ENCODE measurements at regions not wholly inside any gene's neighbourhood (a gene's known extent, or its start where the extent isn't known, plus 50 kb on each side); places are given as distances from the start of the nearest gene placed in this dataset.

DNA sequence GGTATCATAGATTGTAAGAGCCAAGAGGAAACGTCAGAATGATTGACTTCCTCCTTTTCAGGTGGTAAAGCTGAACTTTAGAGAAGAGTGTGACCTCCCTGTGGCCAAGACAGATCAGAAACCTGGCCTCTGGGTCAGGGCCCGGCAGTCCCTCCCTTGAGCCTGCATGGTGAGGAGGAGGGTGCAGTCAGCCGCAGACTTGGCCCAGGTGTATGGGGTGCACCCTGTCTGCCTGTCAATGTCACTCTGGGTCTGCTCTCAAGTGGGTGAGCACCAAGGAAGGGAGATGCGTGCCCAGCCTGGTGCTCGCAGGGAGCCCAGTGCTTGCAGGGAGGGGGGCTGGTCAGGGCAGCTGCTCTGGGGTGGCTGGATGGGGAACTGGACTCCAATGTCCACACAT, 134.4 kb upstream of the SNTG2 start:
- no peak for DNase-seq (ENCODE audit: low spot score)
- TF ChIP-seq, protein P1, sequence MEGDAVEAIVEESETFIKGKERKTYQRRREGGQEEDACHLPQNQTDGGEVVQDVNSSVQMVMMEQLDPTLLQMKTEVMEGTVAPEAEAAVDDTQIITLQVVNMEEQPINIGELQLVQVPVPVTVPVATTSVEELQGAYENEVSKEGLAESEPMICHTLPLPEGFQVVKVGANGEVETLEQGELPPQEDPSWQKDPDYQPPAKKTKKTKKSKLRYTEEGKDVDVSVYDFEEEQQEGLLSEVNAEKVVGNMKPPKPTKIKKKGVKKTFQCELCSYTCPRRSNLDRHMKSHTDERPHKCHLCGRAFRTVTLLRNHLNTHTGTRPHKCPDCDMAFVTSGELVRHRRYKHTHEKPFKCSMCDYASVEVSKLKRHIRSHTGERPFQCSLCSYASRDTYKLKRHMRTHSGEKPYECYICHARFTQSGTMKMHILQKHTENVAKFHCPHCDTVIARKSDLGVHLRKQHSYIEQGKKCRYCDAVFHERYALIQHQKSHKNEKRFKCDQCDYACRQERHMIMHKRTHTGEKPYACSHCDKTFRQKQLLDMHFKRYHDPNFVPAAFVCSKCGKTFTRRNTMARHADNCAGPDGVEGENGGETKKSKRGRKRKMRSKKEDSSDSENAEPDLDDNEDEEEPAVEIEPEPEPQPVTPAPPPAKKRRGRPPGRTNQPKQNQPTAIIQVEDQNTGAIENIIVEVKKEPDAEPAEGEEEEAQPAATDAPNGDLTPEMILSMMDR (IDR thresholded peaks at IDR 0.05; ENCODE audit: extremely low read depth, missing control alignments): no peak

DNA sequence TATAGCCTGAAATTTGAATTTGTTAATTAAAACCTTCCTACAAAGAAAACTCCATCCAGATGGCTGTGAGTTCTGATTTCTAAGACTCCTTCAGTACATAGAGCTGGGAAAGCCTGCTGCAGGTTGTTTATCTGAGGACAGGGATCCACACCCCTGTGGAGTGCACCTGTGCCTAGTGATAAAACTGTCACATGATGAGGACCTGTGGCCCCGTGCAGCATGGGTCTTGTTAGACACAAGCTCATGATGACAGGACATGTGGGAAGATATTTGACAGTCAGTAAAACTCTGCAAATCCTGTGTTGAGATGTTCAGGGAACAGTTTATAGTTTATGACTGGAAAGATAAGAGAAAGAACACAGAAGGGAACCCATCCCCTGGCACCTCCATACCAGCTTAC, 133.2 kb upstream of the TMEM18 start:
- DNase-seq (ENCODE audit: low spot score): no peak
- TF ChIP-seq, protein P1 (IDR thresholded peaks at IDR 0.05; ENCODE audit: extremely low read depth, missing control alignments): no peak

DNA sequence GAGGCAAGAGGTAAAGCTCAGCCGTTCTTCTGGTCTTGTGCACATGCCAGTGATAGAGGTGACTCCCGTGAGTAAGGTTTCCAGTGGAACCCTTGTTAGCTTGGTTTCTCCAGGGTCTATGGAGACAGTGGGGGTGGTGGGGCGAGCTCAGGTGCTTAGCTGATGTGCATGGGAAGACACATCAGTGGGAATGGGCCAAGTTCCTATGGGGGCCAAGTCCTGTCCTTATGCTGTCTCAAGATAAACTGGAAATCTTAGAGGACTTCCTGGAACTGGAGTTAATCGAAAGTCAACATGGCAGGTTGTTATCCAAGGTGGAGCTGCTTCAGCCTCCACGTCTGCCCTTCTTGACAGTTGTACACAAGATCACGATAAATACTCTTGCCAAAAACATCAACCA, 130.1 kb upstream of the TMEM18 start:
- no peak for DNase-seq (ENCODE audit: low spot score)
- TF ChIP-seq, protein P1 (IDR thresholded peaks at IDR 0.05; ENCODE audit: extremely low read depth, missing control alignments): no peak

DNA sequence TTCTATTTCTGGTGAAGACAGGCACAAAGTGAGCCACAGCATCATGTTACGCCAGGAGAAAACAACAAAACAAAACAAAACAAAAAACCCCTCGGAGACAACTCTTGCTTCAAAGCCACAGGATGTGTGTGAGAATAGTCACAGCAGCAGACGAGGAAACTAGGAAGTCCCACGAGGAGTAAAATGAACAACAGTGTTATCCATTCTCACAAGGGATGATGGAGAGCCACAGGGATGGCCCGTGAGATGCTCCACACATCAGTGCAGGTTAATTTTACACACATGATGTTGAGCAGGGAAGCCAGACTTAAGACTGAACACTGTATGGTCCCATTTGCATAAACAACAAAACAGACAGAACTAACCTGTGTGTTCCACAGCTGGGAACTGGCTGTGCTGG, 128.5 kb upstream of the TMEM18 start:
- no peak for DNase-seq (ENCODE audit: low spot score)
- TF ChIP-seq, protein P1 (IDR thresholded peaks at IDR 0.05; ENCODE audit: extremely low read depth, missing control alignments): no peak

DNA sequence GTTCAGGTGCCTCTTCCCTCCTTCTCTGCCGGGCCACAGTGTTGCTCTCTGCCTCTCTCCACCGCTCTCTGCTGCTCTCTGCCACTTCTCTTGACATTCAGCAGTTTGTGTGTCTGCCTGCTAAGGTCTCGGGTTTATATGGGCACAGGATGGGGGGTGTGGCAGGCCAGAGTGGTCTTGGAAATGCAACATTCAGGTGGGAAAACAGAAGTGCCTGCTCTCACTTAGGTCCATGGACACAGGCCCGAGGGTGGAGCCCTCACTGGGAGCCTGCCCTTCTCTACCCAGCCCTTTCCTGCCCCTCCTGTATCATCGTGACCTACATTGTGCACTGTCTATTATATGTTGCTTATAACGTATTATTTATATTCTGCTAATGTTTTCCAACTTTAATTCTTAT, 120.8 kb upstream of the TMEM18 start:
- DNase-seq (ENCODE audit: low spot score): no peak
- TF ChIP-seq, protein P1 (IDR thresholded peaks at IDR 0.05; ENCODE audit: extremely low read depth, missing control alignments): no peak

DNA sequence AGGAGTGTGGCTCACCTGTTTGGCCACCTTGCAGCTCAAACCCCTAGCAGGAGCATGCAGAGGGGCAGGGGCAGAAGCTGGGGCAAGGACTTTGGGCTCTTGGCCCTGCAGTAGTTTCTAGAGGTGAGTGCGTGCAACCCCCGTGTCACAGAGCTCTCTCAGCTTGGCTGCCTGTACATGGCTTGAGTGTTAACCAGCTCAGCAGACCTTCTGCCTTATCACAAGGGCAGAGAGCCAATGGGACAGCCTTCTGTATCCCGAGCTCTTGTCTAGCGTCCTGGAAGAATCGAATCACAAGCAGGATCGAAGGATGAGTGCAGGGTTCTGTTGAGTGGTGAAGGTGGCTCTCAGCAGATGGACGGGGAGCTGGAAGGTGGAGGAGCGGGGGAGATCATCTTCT, 120.3 kb upstream of the TMEM18 start:
- DNase-seq (ENCODE audit: low spot score): no peak
- TF ChIP-seq, protein P1 (IDR thresholded peaks at IDR 0.05; ENCODE audit: extremely low read depth, missing control alignments): no peak

DNA sequence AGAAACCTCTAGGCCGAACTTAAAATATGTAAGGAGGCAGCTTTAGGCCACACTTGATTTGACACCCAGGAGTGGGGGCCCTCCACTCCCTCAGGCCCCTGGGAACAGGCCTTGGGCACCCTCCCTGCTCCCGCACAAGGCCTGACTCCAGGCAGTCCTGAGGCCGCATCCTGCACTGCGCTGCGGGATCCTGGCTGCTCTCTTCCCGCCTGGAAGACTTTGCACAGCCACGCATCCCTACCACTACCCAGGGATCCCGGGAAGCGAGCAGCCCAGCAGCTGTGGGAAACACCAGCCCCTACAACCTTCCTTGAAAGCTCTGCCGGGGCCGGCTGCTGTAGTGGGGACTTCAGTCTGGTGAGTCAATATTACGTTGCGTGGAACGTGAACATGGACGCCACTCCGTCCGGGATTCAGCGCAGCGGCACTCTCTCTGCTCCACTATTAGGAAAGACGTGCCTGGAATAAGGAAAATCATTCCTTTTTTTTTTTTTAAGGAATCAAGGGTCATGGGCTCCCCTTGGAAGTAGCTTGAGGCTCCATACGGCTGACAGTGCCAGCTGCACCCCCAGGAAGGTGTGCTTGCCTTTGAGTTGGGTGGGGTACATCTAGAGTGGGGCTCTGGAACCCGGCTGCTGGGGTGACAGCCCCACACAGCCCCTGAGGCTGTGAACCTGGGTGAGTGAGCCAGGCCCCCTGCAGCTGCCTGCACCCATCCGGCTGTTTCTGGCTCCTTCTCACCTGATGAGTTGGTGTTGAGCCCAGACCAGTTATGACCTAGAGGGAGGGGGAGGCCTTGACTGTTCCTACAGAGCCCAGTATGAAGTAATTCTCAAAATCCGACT, 119.2 kb upstream of the TMEM18 start:
- TF ChIP-seq, protein P1 (IDR thresholded peaks at IDR 0.05; ENCODE audit: extremely low read depth, missing control alignments): no peak
- no peak for DNase-seq (ENCODE audit: low spot score)

All from GM20000 (cell line).